T-cell (primary cell): ENCODE measurements at regions not wholly inside any gene's neighbourhood (a gene's known extent, or its start where the extent isn't known, plus 50 kb on each side); places are given as distances from the start of the nearest gene placed in this dataset.
"Not testable (repeated sequence)": the region's sequence is repeated elsewhere in the genome, so short reads cannot be mapped to it uniquely, and the experiment has no call there.

Experiments used
- ATAC-seq, 4 experiments: fragments of 200-7000 bp in 3 of 4; fragments of 150-1000 bp in 1 of 4; cut with Tn5 transposase; replicated peaks in 1 of 4; 1 replicate in 3 of 4; 2 replicates in 1 of 4; pipeline ENCODE4 v1.10.0; 2021; ENCODE audit warnings: moderate library complexity in 3 of 4, mild to moderate bottlenecking in 2 of 4, moderate number of reproducible peaks in 1 of 4
- CTCF ChIA-PET, 2 donors: fragments of 300-600 bp; sonication (Branson Sonifier 250); formaldehyde crosslinking; loops; one replicate each; lab custom pipeline; 2022; ENCODE audit warnings: antibody characterized with exemption in 2 of 2; lab: Charles Lee
- POLR2A ChIA-PET, 2 donors: fragments of 300-600 bp; sonication (Branson Sonifier 250); formaldehyde crosslinking; loops; one replicate each; lab custom pipeline; 2022; ENCODE audit warnings: antibody characterized with exemption in 2 of 2; lab: Charles Lee
- DNase-seq, 35 experiments: peaks; one replicate each; pipeline versions ENCODE4 v3.0.0 to v3.0.0-alpha.2; 2013 to 2023
- H3K27ac ChIP-seq: one replicate; pipeline ENCODE4 v1.5.1; 2013; ENCODE audit warnings: low read length
- H3K27me3 ChIP-seq, 2 experiments: replicated peaks in 1 of 2; 1 replicate in 1 of 2; 2 replicates in 1 of 2; pipeline versions ENCODE4 v1.6.1 to v1.7.0; 2013; ENCODE audit warnings: low read length in 1 of 2, mixed read lengths in 1 of 2; ENCODE audit not compliant: control insufficient read depth in 2 of 2, insufficient read depth in 2 of 2; ENCODE audit errors: extremely low read depth in 1 of 2
- H3K36me3 ChIP-seq, 2 donors: 1 replicate in 1 of 2; 2 replicates in 1 of 2; pipeline versions ENCODE4 v1.6.1 to v1.7.0; 2013; ENCODE audit warnings: low read length in 1 of 2; ENCODE audit not compliant: control insufficient read depth in 2 of 2, insufficient read depth in 1 of 2; ENCODE audit errors: extremely low read depth in 1 of 2
- H3K4me1 ChIP-seq, 2 experiments: 1 replicate in 1 of 2; 2 replicates in 1 of 2; pipeline versions ENCODE4 v1.6.1 to v1.7.0; 2013; ENCODE audit warnings: low read length in 2 of 2, mixed read lengths in 1 of 2; ENCODE audit not compliant: insufficient read depth in 2 of 2, control insufficient read depth in 1 of 2; ENCODE audit errors: extremely low read depth in 1 of 2
- H3K4me3 ChIP-seq, 2 donors: 1 replicate in 1 of 2; 2 replicates in 1 of 2; pipeline versions ENCODE4 v1.5.1 to v1.7.0; 2013; ENCODE audit warnings: mild to moderate bottlenecking in 2 of 2, low read length in 1 of 2, moderate library complexity in 1 of 2; ENCODE audit not compliant: control insufficient read depth in 1 of 2; ENCODE audit errors: extremely low read depth in 1 of 2
- H3K9me3 ChIP-seq: 2 replicates; pipeline ENCODE4 v1.7.0; 2013
- H3K27ac Mint-ChIP-seq, 2 donors: one replicate each; pipeline ENCODE4 v1.8.0; 2020 to 2021; ENCODE audit warnings: mild to moderate bottlenecking in 2 of 2, mixed read lengths in 2 of 2
- H3K27me3 Mint-ChIP-seq, 2 donors: one replicate each; pipeline ENCODE4 v1.8.0; 2021 to 2022; ENCODE audit warnings: mixed read lengths in 2 of 2
- H3K36me3 Mint-ChIP-seq: one replicate; pipeline ENCODE4 v1.8.0; 2021; ENCODE audit warnings: mixed read lengths
- H3K4me1 Mint-ChIP-seq, 3 donors: one replicate each; pipeline ENCODE4 v1.8.0; 2020 to 2022; ENCODE audit warnings: mixed read lengths in 3 of 3, mild to moderate bottlenecking in 1 of 3
- H3K4me3 Mint-ChIP-seq, 3 donors: one replicate each; pipeline ENCODE4 v1.8.0; 2020 to 2022; ENCODE audit warnings: mild to moderate bottlenecking in 3 of 3, mixed read lengths in 3 of 3, moderate library complexity in 3 of 3
- H3K9me3 Mint-ChIP-seq, 3 donors: one replicate each; pipeline ENCODE4 v1.8.0; 2020 to 2022; ENCODE audit warnings: mixed read lengths in 3 of 3
- WGBS: methylation state at CpG from one replicate; pipeline ENCODE4 v1.1.5; 2013; ENCODE audit warnings: missing lambda C conversion rate; ENCODE audit not compliant: insufficient coverage; 5-methylcytosine and 5-hydroxymethylcytosine counted together

- H3K36me3 Mint-ChIP-seq, H3K9me3 Mint-ChIP-seq, H3K4me1 Mint-ChIP-seq, H3K4me3 Mint-ChIP-seq, ATAC-seq, H3K36me3 ChIP-seq, H3K4me3 ChIP-seq, H3K27me3 ChIP-seq, H3K27me3 Mint-ChIP-seq, POLR2A ChIA-PET, H3K27ac ChIP-seq, DNase-seq, H3K4me1 ChIP-seq, H3K9me3 ChIP-seq, CTCF ChIA-PET, H3K27ac Mint-ChIP-seq: not testable (repeated sequence)
- WGBS = no CpG with 5 or more reads among the region's 4 CpGs
Observed at GRCh38 chr9:62730229-62731000, 1540.6 kb downstream of the SPATA31A7 start.

GRCh38 chr9:62731015-62731414, 1541.2 kb downstream of the SPATA31A7 start:
- H3K27me3 ChIP-seq, H3K9me3 Mint-ChIP-seq, H3K4me3 ChIP-seq, CTCF ChIA-PET, DNase-seq, H3K4me1 ChIP-seq, H3K36me3 ChIP-seq, POLR2A ChIA-PET, H3K27ac Mint-ChIP-seq, H3K27ac ChIP-seq, ATAC-seq, H3K4me3 Mint-ChIP-seq, H3K9me3 ChIP-seq, H3K4me1 Mint-ChIP-seq, H3K36me3 Mint-ChIP-seq, H3K27me3 Mint-ChIP-seq: not testable (repeated sequence)
- no CpG with 5 or more reads among the region's 2 CpGs for WGBS

DNA sequence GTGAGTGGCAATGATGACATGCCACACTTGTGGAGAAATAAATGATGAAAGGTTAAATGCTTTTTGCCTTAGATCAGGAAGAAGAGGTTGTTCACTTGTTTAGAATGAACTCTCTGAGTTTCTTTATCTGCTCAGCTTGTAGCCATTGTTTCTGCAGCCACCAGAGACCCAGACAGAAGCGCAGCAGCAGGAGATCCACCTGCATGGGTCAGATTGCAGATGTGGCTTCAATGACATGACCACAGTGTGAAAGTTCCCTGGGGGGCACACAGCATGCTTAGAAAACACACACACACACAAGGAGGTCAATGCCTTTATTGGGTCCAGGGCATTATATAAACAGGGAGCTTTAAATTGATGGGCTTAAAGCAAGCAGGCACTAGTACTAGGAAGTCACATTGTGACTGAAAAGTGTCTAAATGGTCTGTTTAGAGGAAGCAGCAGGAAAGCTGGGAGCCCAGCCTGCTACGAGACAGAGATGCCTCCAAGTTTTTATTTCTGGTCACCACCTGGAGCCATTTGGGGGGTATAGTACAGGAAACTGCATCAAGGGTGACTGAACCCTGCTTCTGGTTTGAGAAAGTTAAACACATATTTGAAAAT, 1547.3 kb downstream of the SPATA31A7 start:
- H3K9me3 Mint-ChIP-seq, H3K4me1 Mint-ChIP-seq, DNase-seq, H3K36me3 ChIP-seq, H3K4me1 ChIP-seq, H3K27me3 Mint-ChIP-seq, ATAC-seq, H3K36me3 Mint-ChIP-seq, H3K27ac ChIP-seq, H3K27ac Mint-ChIP-seq, H3K9me3 ChIP-seq, CTCF ChIA-PET, H3K27me3 ChIP-seq, H3K4me3 ChIP-seq, POLR2A ChIA-PET, H3K4me3 Mint-ChIP-seq: not testable (repeated sequence)
- no CpG with 5 or more reads among the region's 2 CpGs for WGBS

DNA sequence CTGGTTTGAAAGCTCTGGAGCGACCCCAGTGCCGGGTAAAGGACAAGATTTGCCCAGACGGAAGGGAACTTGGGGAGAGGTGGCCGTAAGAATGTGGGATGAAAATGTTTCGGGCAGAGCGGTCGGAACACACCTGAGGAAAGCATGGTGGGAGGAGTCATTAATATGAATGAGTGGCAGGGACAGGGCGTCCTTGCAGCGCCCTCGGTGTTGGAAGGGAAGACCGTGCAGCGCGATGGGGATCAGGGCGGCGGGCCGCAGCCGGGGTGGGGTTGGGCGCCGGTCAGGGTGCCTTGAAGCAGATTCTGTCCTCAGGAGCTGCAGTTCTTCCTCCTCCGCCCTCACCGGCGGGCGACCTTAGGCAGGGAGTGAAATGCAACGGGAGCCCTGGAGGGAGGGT, 1548.1 kb downstream of the SPATA31A7 start:
- not testable (repeated sequence) for H3K9me3 Mint-ChIP-seq
- no CpG with 5 or more reads among the region's 24 CpGs for WGBS

DNA sequence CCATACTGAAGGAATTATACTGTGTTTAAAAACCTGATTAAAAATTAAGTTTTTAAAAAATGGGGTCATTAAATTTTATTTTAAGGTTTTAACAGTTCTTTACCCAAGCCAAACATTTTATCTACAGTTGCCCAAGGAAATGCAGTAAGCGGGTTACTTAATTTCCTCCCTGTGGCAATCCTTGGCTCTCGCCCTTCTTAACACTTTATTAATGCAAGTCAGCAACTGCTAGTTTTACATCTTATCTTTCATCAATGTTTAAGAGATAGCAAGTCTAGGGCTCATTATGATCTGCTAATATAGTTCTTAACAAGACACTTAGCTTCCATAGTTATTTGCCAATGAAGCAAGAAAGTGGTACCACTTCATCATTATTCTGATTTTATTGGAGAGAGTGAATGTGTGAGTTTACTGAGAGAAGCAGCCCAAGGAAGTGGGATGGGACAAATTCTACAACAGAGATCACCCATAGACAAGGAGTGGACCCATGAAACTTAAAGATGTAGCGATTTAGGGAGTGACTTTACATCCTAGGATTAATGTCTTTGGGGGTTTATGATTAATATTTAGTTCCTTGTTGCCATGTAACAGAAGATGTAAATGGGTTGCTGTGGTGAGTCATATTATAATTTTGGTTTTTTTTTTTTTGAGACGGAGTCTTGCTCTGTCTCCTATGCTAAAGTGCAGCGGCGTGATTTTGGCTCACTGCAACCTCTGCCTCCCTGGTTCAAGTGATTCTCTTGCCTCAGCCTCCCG, 1556.1 kb downstream of the SPATA31A7 start:
- H3K27ac ChIP-seq, H3K27me3 Mint-ChIP-seq, H3K4me3 ChIP-seq, H3K9me3 ChIP-seq, ATAC-seq, H3K4me1 ChIP-seq, DNase-seq, CTCF ChIA-PET, H3K4me3 Mint-ChIP-seq, H3K36me3 Mint-ChIP-seq, H3K9me3 Mint-ChIP-seq, POLR2A ChIA-PET, H3K4me1 Mint-ChIP-seq, H3K36me3 ChIP-seq, H3K27me3 ChIP-seq, H3K27ac Mint-ChIP-seq: not testable (repeated sequence)
- no CpG with 5 or more reads among the region's 7 CpGs for WGBS

More for the DNA sequence above, 1548.1 kb downstream of the SPATA31A7 start:
- DNase-seq, H3K9me3 ChIP-seq, POLR2A ChIA-PET, H3K27me3 ChIP-seq, H3K4me1 ChIP-seq, H3K4me1 Mint-ChIP-seq, H3K36me3 Mint-ChIP-seq, H3K27me3 Mint-ChIP-seq, H3K36me3 ChIP-seq, H3K4me3 Mint-ChIP-seq, H3K4me3 ChIP-seq, ATAC-seq, H3K27ac Mint-ChIP-seq, CTCF ChIA-PET, H3K27ac ChIP-seq: not testable (repeated sequence)
